AML-193 (cell line): ENCODE measurements at regions not wholly inside any gene's neighbourhood (a gene's known extent, or its start where the extent isn't known, plus 50 kb on each side); places are given as distances from the start of the nearest gene placed in this dataset.

Source experiments
- DNase-seq, 2 experiments: peaks; one replicate each; lab custom pipeline; 2025; lab: John Stamatoyannopoulos, UW

DNA sequence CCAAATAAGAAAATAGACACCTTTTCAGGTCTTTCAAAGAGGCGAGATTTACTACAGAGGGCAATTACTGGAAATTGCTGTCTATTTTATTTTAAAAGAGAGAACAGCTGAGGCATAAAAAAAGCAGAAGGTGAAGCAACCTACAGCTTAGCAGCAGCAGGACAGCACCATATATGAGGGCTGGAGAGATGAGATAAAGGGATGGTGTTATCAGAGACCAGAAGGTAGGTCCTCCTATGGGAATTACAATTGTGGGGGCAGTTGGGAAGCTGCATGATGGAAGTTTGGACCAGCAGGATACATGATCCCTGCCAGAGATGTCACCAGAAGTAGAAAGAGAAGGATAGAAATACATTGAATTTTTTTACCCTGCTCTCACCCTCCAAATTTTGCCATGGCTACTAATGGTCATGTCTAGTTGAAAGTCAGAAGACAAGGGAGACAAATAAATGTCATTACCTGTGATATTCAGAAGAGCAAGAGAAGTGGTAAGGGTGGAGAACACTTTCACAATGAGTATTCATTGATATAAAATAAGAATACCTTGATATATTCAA lies 77.2 kb upstream of the CALCR start:
- DNase-seq = no peak

GRCh38 chr7:93646538-93646937 lies 72.0 kb upstream of the CALCR start:
- DNase-seq = no peak

DNA sequence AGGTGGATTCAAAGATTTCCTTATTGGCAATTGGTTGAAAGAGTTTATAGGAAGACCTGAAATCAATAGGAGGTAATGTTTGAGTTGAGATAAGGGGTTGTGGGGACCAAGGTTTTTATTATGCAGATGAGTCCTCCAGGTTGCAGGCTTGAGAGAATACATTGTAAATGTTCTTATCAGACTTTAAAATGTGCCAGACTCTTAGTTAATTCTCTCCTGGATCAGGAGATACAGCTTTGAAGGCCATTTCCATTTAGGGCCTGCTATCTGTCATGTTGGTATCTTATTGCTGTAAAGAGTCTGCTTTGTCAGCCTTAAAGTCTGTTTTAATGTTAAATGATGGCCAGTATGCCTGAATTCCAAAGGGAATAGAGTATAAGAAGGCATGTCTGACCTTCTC lies 61.8 kb upstream of the CALCR start:
- no peak for DNase-seq

- no peak for DNase-seq
These were observed 57.8 kb upstream of the CALCR start for GRCh38 chr7:93632371-93632770.

- no peak for DNase-seq
These were observed 54.8 kb upstream of the CALCR start for GRCh38 chr7:93629291-93629801.

- DNase-seq = no peak
These were observed 52.3 kb upstream of the CALCR start for GRCh38 chr7:93626869-93627268.
